H1 (cell line): ENCODE measurements at regions not wholly inside any gene's neighbourhood (a gene's known extent, or its start where the extent isn't known, plus 50 kb on each side); places are given as distances from the start of the nearest gene placed in this dataset.

ENCODE experiments used
- CTCF ChIA-PET: fragments of 300-600 bp; sonication (Branson Sonifier 250); formaldehyde crosslinking; loops from one replicate; lab custom pipeline; 2021; ENCODE audit not compliant: partially characterized antibody; lab: Charles Lee
- POLR2A ChIA-PET: fragments of 300-600 bp; sonication (Branson Sonifier 250); formaldehyde crosslinking; loops from one replicate; lab custom pipeline; 2021; ENCODE audit warnings: inconsistent platforms; ENCODE audit not compliant: partially characterized antibody; lab: Charles Lee
- DNase-seq, 2 experiments: peaks; one replicate each; pipeline versions ENCODE4 v3.0.0 to v3.0.0-alpha.2; 2010 to 2022; ENCODE audit warnings: low spot score in 2 of 2, low read depth in 1 of 2, mixed read lengths in 1 of 2
- FAIRE-seq: peaks from 2 replicates; lab custom pipeline; 2011; peaks lifted over from hg19 to GRCh38; lab: Jason Lieb, UNC
- H2AFZ ChIP-seq: 2 replicates; pipeline ENCODE4 v1.8.1; 2012; ENCODE audit warnings: low read length, inconsistent platforms
- H2AK5ac ChIP-seq: 2 replicates; pipeline ENCODE4 v1.6.1; 2013; ENCODE audit warnings: low read depth, low read length
- H2BK120ac ChIP-seq: replicated peaks from 2 replicates; pipeline ENCODE3; 2013; ENCODE audit warnings: low read depth, low read length, inconsistent platforms
- H2BK12ac ChIP-seq: 2 replicates; pipeline ENCODE4 v1.6.1; 2013; ENCODE audit warnings: low read depth, low read length
- H2BK15ac ChIP-seq: 2 replicates; pipeline ENCODE4 v1.6.1; 2013; ENCODE audit warnings: low read length
- H2BK20ac ChIP-seq: 2 replicates; pipeline ENCODE4 v1.6.1; 2013; ENCODE audit warnings: low read length
- H2BK5ac ChIP-seq: 2 replicates; pipeline ENCODE4 v1.6.1; 2013; ENCODE audit warnings: low read depth, low read length
- H3K14ac ChIP-seq: 2 replicates; pipeline ENCODE4 v1.6.1; 2013; ENCODE audit warnings: inconsistent platforms; ENCODE audit not compliant: insufficient read length
- H3K18ac ChIP-seq: 2 replicates; pipeline ENCODE4 v1.6.1; 2013; ENCODE audit warnings: low read length; ENCODE audit errors: extremely low read depth
- H3K23ac ChIP-seq: 2 replicates; pipeline ENCODE4 v1.6.1; 2013; ENCODE audit warnings: inconsistent platforms; ENCODE audit not compliant: insufficient read length
- H3K23me2 ChIP-seq: 2 replicates; pipeline ENCODE4 v1.6.1; 2013; ENCODE audit warnings: low read depth, low read length
- H3K27ac ChIP-seq: 2 replicates; pipeline ENCODE4 v1.6.1; 2011; ENCODE audit warnings: low read depth, low read length, inconsistent platforms
- H3K27me3 ChIP-seq, 4 experiments: replicated peaks in 1 of 4; 1 replicate in 1 of 4; 2 replicates in 3 of 4; pipeline versions ENCODE4 v1.6.1 to v1.8.1; 2011 to 2013; ENCODE audit warnings: low read length in 3 of 4, mild to moderate bottlenecking in 3 of 4, inconsistent platforms in 2 of 4, mixed read lengths in 2 of 4, moderate library complexity in 1 of 4; ENCODE audit not compliant: control insufficient read depth in 3 of 4, insufficient read depth in 3 of 4; ENCODE audit errors: extremely low read depth in 1 of 4
- H3K36me3 ChIP-seq, 4 experiments: 2 replicates each; pipeline versions ENCODE4 v1.6.1 to v1.8.1; 2011 to 2013; ENCODE audit warnings: mild to moderate bottlenecking in 4 of 4, low read length in 3 of 4, moderate library complexity in 2 of 4, control low read depth in 1 of 4, inconsistent platforms in 1 of 4; ENCODE audit not compliant: insufficient read depth in 4 of 4, control insufficient read depth in 2 of 4
- H3K4ac ChIP-seq: replicated peaks from 2 replicates; pipeline ENCODE3; 2013; ENCODE audit warnings: low read length, low read depth, mixed read lengths, inconsistent platforms; ENCODE audit not compliant: insufficient read length
- H3K4me1 ChIP-seq, 4 experiments: replicated peaks in 1 of 4; 1 replicate in 1 of 4; 2 replicates in 3 of 4; pipeline versions ENCODE4 v1.6.1 to v1.8.1; 2011 to 2013; ENCODE audit warnings: low read length in 3 of 4, inconsistent platforms in 2 of 4, mixed read lengths in 1 of 4; ENCODE audit not compliant: insufficient read depth in 4 of 4, control insufficient read depth in 3 of 4
- H3K4me2 ChIP-seq, 2 experiments: 2 replicates each; pipeline versions ENCODE4 v1.6.1 to v1.8.1; 2011 to 2013; ENCODE audit warnings: low read depth in 2 of 2, low read length in 2 of 2, control low read depth in 1 of 2, inconsistent platforms in 1 of 2, mild to moderate bottlenecking in 1 of 2; ENCODE audit not compliant: insufficient read depth in 1 of 2
- H3K4me3 ChIP-seq, 4 experiments: fragments of 200-600, 300-600 bp in 1 of 4; sonication (generic), shearing (Covaris generic), sonication (Bioruptor Twin) in 1 of 4; 2 replicates each; pipeline versions ENCODE4 v1.5.1 to v1.8.1; 2011 to 2016; ENCODE audit warnings: low read length in 4 of 4, low read depth in 3 of 4, control low read depth in 2 of 4, inconsistent platforms in 2 of 4, mild to moderate bottlenecking in 2 of 4, mixed read lengths in 1 of 4, moderate library complexity in 1 of 4; ENCODE audit not compliant: insufficient read depth in 2 of 4; ENCODE audit errors: extremely low read depth in 1 of 4
- H3K56ac ChIP-seq: replicated peaks from 2 replicates; pipeline ENCODE3; 2013; ENCODE audit warnings: low read depth, mild to moderate bottlenecking, mixed read lengths, low read length, inconsistent platforms; ENCODE audit not compliant: insufficient read length
- H3K79me1 ChIP-seq: 2 replicates; pipeline ENCODE4 v1.6.1; 2013; ENCODE audit warnings: low read depth, low read length, control low read depth
- H3K79me2 ChIP-seq, 2 experiments: 2 replicates each; pipeline versions ENCODE4 v1.6.1 to v1.8.1; 2012 to 2013; ENCODE audit warnings: low read length in 2 of 2, mild to moderate bottlenecking in 2 of 2, inconsistent platforms in 1 of 2; ENCODE audit not compliant: insufficient read depth in 2 of 2, control insufficient read depth in 1 of 2
- H3K9ac ChIP-seq, 4 experiments: replicated peaks in 1 of 4; 1 replicate in 1 of 4; 2 replicates in 3 of 4; pipeline versions ENCODE4 v1.6.1 to v1.8.1; 2011 to 2013; ENCODE audit warnings: low read depth in 3 of 4, low read length in 3 of 4, control low read depth in 2 of 4, mild to moderate bottlenecking in 2 of 4, moderate library complexity in 2 of 4, inconsistent platforms in 1 of 4; ENCODE audit errors: extremely low read depth in 1 of 4
- H3K9me3 ChIP-seq, 2 experiments: 2 replicates each; pipeline versions ENCODE4 v1.6.1 to v1.8.1; 2012 to 2013; ENCODE audit warnings: mild to moderate bottlenecking in 2 of 2, moderate library complexity in 2 of 2, control low read depth in 1 of 2, inconsistent platforms in 1 of 2, low read depth in 1 of 2, low read length in 1 of 2, mixed read lengths in 1 of 2; ENCODE audit not compliant: insufficient read depth in 2 of 2
- H4K20me1 ChIP-seq, 2 experiments: replicated peaks in 1 of 2; 2 replicates each; pipeline versions ENCODE3 to v1.8.1; 2011 to 2013; ENCODE audit warnings: inconsistent platforms in 2 of 2, low read length in 2 of 2, mild to moderate bottlenecking in 1 of 2; ENCODE audit not compliant: insufficient read depth in 2 of 2, control insufficient read depth in 1 of 2
- H4K5ac ChIP-seq: 2 replicates; pipeline ENCODE4 v1.6.1; 2013; ENCODE audit warnings: low read length, low read depth, mixed read lengths, inconsistent platforms; ENCODE audit not compliant: insufficient read length
- H4K8ac ChIP-seq: 2 replicates; pipeline ENCODE4 v1.8.0; 2013; ENCODE audit warnings: mild to moderate bottlenecking, moderate library complexity, low read length, inconsistent platforms; ENCODE audit not compliant: insufficient read depth; ENCODE audit errors: extremely low read depth
- H4K91ac ChIP-seq: replicated peaks from 2 replicates; pipeline ENCODE3; 2013; ENCODE audit warnings: low read length, mixed read lengths, inconsistent platforms; ENCODE audit not compliant: insufficient read length
- CEBPB ChIP-seq: IDR thresholded peaks from 2 replicates; pipeline ENCODE4 v1.6.1; 2012; ENCODE audit warnings: low read depth, low read length
- CTBP2 ChIP-seq: IDR thresholded peaks from 2 replicates; pipeline ENCODE4 v1.7.0; 2011; ENCODE audit warnings: borderline replicate concordance, mild to moderate bottlenecking, moderate library complexity, mixed read lengths, low read length; ENCODE audit not compliant: insufficient read depth, insufficient read length
- KDM1A ChIP-seq: fragments of 200-600, 300-600 bp; sonication (generic); IDR thresholded peaks from 2 replicates; pipeline ENCODE4 v1.7.1; 2016; ENCODE audit warnings: mild to moderate bottlenecking, low read length, borderline replicate concordance
- KDM4A ChIP-seq: IDR thresholded peaks from one replicate; pipeline ENCODE4 v1.7.1; 2012; ENCODE audit warnings: low read depth, mild to moderate bottlenecking, moderate library complexity, low read length, inconsistent platforms; ENCODE audit not compliant: severe bottlenecking
- MAFK ChIP-seq: IDR thresholded peaks from 2 replicates; pipeline ENCODE4 v1.6.1; 2012; ENCODE audit warnings: low read depth, mild to moderate bottlenecking, improper control_type of control experiment, low read length
- SP1 ChIP-seq: IDR thresholded peaks from 2 replicates; pipeline ENCODE4 v1.6.1; 2011; ENCODE audit warnings: low read depth, low read length
- TCF12 ChIP-seq: IDR thresholded peaks from 2 replicates; pipeline ENCODE4 v1.6.1; 2011; ENCODE audit warnings: low read depth, mild to moderate bottlenecking, low read length
- YY1 ChIP-seq: IDR thresholded peaks from 2 replicates; pipeline ENCODE4 v1.6.1; 2011; ENCODE audit warnings: low read depth, mild to moderate bottlenecking, low read length
- WGBS, 2 experiments: shearing (Covaris generic) in 1 of 2; methylation state at CpG; one replicate each; pipeline versions ENCODE4 v1.1.6 to v1.1.7; 2013 to 2015; ENCODE audit warnings: low lambda C conversion rate in 2 of 2, mixed read lengths in 2 of 2, inconsistent platforms in 1 of 2, low coverage in 1 of 2, missing lambda C conversion rate in 1 of 2; ENCODE audit not compliant: insufficient replicate concordance in 2 of 2, insufficient coverage in 1 of 2, insufficient read length in 1 of 2; ENCODE audit errors: extremely low coverage in 1 of 2, missing lambda C conversion rate in 1 of 2; 5-methylcytosine and 5-hydroxymethylcytosine counted together

DNA sequence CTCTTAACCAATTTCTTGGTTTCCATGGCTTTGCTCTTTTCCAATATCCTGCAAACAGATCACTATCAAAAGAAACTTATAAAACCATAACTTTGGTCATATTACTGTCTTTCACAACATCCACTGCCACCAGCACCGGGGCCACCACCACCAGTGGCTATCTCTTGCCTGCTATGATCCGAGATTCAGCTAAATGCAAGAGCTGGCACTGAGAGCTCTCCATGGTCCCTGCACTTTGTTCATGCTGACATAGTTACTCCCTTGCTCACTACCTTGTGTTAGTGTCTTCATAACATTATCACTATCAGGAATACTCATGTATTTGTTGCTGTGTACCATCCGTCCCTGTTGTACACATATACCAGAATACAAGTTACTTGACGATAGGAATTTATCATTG, 299.0 kb downstream of the ETS1 start:
- H2BK12ac ChIP-seq: no peak overlapping the region
- no peak overlapping the region for H2BK5ac ChIP-seq
- no peak overlapping the region for H2AK5ac ChIP-seq
- ChIA-PET CTCF (interaction anchor here (1.1 to 12.9 kb wide), 9 partner anchors 8 to 343 kb away, joined by 3 to 133 read pairs (median 6); no protein-coding TSS in a partner anchor), POLR2A (interaction anchor here (0.6 kb wide), 1 partner anchor 430 kb away, joined by 6 read pairs; no protein-coding TSS in a partner anchor)
- no peak overlapping the region for H3K23ac ChIP-seq
- H3K27ac ChIP-seq: no peak overlapping the region
- H3K14ac ChIP-seq: no peak overlapping the region
- H4K20me1 ChIP-seq: no peaks in the 10 kb centered on the region
- no peak overlapping the region for H2BK20ac ChIP-seq
- H4K91ac ChIP-seq: no peak overlapping the region
- no peaks in the 10 kb centered on the region for H3K79me1 ChIP-seq
- DNase-seq (no peak), FAIRE-seq (no peak)
- TF ChIP-seq KDM4A (no peak), KDM1A (no peak), SP1 (no peak), MAFK (no peak), YY1 (no peak), TCF12 (no peak), CTBP2 (no peak), CEBPB (no peak)
- no peak overlapping the region for H3K4ac ChIP-seq
- H3K9ac ChIP-seq: no peak overlapping the region
- no peak overlapping the region for H3K4me3 ChIP-seq
- H3K4me1 ChIP-seq: no peaks in the 10 kb centered on the region
- H2AFZ ChIP-seq: no peak overlapping the region
- H2BK120ac ChIP-seq: no peak overlapping the region
- no peak overlapping the region for H2BK15ac ChIP-seq
- no peaks in the 10 kb centered on the region for H3K9me3 ChIP-seq
- no peak overlapping the region for H3K56ac ChIP-seq
- no peak overlapping the region for H3K4me2 ChIP-seq
- H3K79me2 ChIP-seq: no peaks in the 10 kb centered on the region
- H3K18ac ChIP-seq: no peak overlapping the region
- no peak overlapping the region for H4K5ac ChIP-seq
- H3K27me3 ChIP-seq: no peaks in the 10 kb centered on the region
- no peak overlapping the region for H4K8ac ChIP-seq
- H3K23me2 ChIP-seq: no peaks in the 10 kb centered on the region
- 78% methylated on average over 4 of the region's 4 CpGs; no CpG with 5 or more reads in 1 of the 2 experiments for WGBS, 2 experiments
- no peaks in the 10 kb centered on the region for H3K36me3 ChIP-seq
